Astrocyte (in vitro differentiated cells and primary cell): ENCODE measurements at regions not wholly inside any gene's neighbourhood (a gene's known extent, or its start where the extent isn't known, plus 50 kb on each side); places are given as distances from the start of the nearest gene placed in this dataset.
A peak's percentile ranks its signal among the peaks of the same experiment; 100 is the strongest.

ENCODE experiments used
- DNase-seq: peaks from one replicate; pipeline ENCODE4 v3.0.0-alpha.2; 2010; ENCODE audit warnings: low read depth
- FAIRE-seq: peaks from 2 replicates; lab custom pipeline; 2011; peaks lifted over from hg19 to GRCh38; lab: Jason Lieb, UNC
- H2AFZ ChIP-seq: 2 replicates; pipeline ENCODE4 v1.6.0; 2012; ENCODE audit warnings: low read depth, low read length, inconsistent platforms
- H3K27ac ChIP-seq: 2 replicates; pipeline ENCODE4 v1.5.1; 2011; ENCODE audit warnings: low read depth, low read length, inconsistent platforms
- H3K27me3 ChIP-seq: 2 replicates; pipeline ENCODE4 v1.6.0; 2011; ENCODE audit warnings: low read length, inconsistent platforms; ENCODE audit not compliant: insufficient read depth
- H3K36me3 ChIP-seq: 2 replicates; pipeline ENCODE4 v1.5.1; 2011; ENCODE audit warnings: low read length, inconsistent platforms; ENCODE audit not compliant: insufficient read depth
- H3K4me1 ChIP-seq: 2 replicates; pipeline ENCODE4 v1.5.1; 2011; ENCODE audit warnings: low read length, inconsistent platforms; ENCODE audit not compliant: insufficient read depth
- H3K4me2 ChIP-seq: 2 replicates; pipeline ENCODE4 v1.6.0; 2012; ENCODE audit warnings: low read length, inconsistent platforms
- H3K4me3 ChIP-seq: 2 replicates; pipeline ENCODE4 v1.5.1; 2011; ENCODE audit warnings: low read depth, mild to moderate bottlenecking, low read length, inconsistent platforms; ENCODE audit not compliant: insufficient read depth
- H3K79me2 ChIP-seq: 2 replicates; pipeline ENCODE4 v1.6.0; 2012; ENCODE audit warnings: mild to moderate bottlenecking, low read length, inconsistent platforms; ENCODE audit not compliant: insufficient read depth
- H3K9ac ChIP-seq: 2 replicates; pipeline ENCODE4 v1.6.0; 2012; ENCODE audit warnings: mild to moderate bottlenecking, low read length, inconsistent platforms
- H3K9me3 ChIP-seq: 2 replicates; pipeline ENCODE4 v1.5.1; 2012; ENCODE audit warnings: low read depth, mild to moderate bottlenecking, low read length, inconsistent platforms; ENCODE audit not compliant: insufficient read depth
- H4K20me1 ChIP-seq: 2 replicates; pipeline ENCODE4 v1.6.0; 2012; ENCODE audit warnings: low read length, inconsistent platforms; ENCODE audit not compliant: insufficient read depth
- H3K27ac Mint-ChIP-seq: one replicate; pipeline ENCODE4 v1.8.0; 2021; ENCODE audit warnings: mild to moderate bottlenecking, mixed read lengths; ENCODE audit not compliant: unreplicated experiment
- H3K27me3 Mint-ChIP-seq: one replicate; pipeline ENCODE4 v1.8.0; 2021; ENCODE audit warnings: low read depth, mixed read lengths; ENCODE audit not compliant: unreplicated experiment
- H3K36me3 Mint-ChIP-seq: one replicate; pipeline ENCODE4 v1.8.0; 2021; ENCODE audit warnings: low read depth, mixed read lengths; ENCODE audit not compliant: unreplicated experiment
- H3K4me1 Mint-ChIP-seq: one replicate; pipeline ENCODE4 v1.8.0; 2021; ENCODE audit warnings: low read depth, mixed read lengths; ENCODE audit not compliant: unreplicated experiment
- H3K4me3 Mint-ChIP-seq: one replicate; pipeline ENCODE4 v1.8.0; 2021; ENCODE audit warnings: mild to moderate bottlenecking, moderate library complexity, mixed read lengths; ENCODE audit not compliant: unreplicated experiment
- H3K9me3 Mint-ChIP-seq: one replicate; pipeline ENCODE4 v1.8.0; 2021; ENCODE audit warnings: mild to moderate bottlenecking, mixed read lengths; ENCODE audit not compliant: unreplicated experiment
- CTCF ChIP-seq: IDR thresholded peaks from 2 replicates; pipeline ENCODE4 v1.5.1; 2011; ENCODE audit warnings: low read depth, mild to moderate bottlenecking, inconsistent platforms, low read length, moderate library complexity; ENCODE audit not compliant: insufficient read depth
- EZH2 ChIP-seq: IDR thresholded peaks from 2 replicates; pipeline ENCODE4 v1.6.1; 2012; ENCODE audit warnings: mild to moderate bottlenecking, low read length, inconsistent platforms; ENCODE audit not compliant: insufficient read depth

- no peaks in the 10 kb centered on the region for H3K4me1 ChIP-seq
- peaks cover 4% of the 10 kb centered on the region for H3K4me1 Mint-ChIP-seq
- H3K4me3 Mint-ChIP-seq, result no peak overlapping the region
- H4K20me1 ChIP-seq, result no peaks in the 10 kb centered on the region
- no peaks in the 10 kb centered on the region for H3K79me2 ChIP-seq
- H3K9me3 Mint-ChIP-seq, result no peaks in the 10 kb centered on the region
- H3K36me3 ChIP-seq, result no peaks in the 10 kb centered on the region
- no peak overlapping the region for H3K4me3 ChIP-seq
- TF ChIP-seq EZH2 (no peak), CTCF (no peak)
- H3K27me3 Mint-ChIP-seq, result peaks cover 13% of the 10 kb centered on the region
- H3K36me3 Mint-ChIP-seq, result no peaks in the 10 kb centered on the region
- no peaks in the 10 kb centered on the region for H3K9me3 ChIP-seq
- H3K27me3 ChIP-seq, result no peaks in the 10 kb centered on the region
- no peak for DNase-seq
- H3K27ac ChIP-seq, result no peak overlapping the region
- H3K9ac ChIP-seq, result no peak overlapping the region
- no peak for FAIRE-seq
- no peak overlapping the region for H3K4me2 ChIP-seq
- H2AFZ ChIP-seq, result no peak overlapping the region
- H3K27ac Mint-ChIP-seq, result no peak overlapping the region
Measured at GRCh38 chr11:15837901-15838489, 518.4 kb downstream of the SOX6 start.

- H3K9ac ChIP-seq, result no peak overlapping the region
- Mint-ChIP-seq H3K9me3 (no peaks in the 10 kb centered on the region), H3K4me1 (peaks cover 12% of the 10 kb centered on the region), H3K36me3 (no peaks in the 10 kb centered on the region), H3K27me3 (peaks cover 13% of the 10 kb centered on the region), H3K4me3 (no peak overlapping the region), H3K27ac (peak overlapping the region; percentile 26)
- no peak for DNase-seq
- H2AFZ ChIP-seq, result no peak overlapping the region
- no peaks in the 10 kb centered on the region for H4K20me1 ChIP-seq
- H3K27me3 ChIP-seq, result no peaks in the 10 kb centered on the region
- no peaks in the 10 kb centered on the region for H3K9me3 ChIP-seq
- FAIRE-seq, result no peak
- H3K4me3 ChIP-seq, result no peak overlapping the region
- H3K36me3 ChIP-seq, result no peaks in the 10 kb centered on the region
- H3K4me2 ChIP-seq, result no peak overlapping the region
- peaks cover 5% of the 10 kb centered on the region for H3K4me1 ChIP-seq
- TF ChIP-seq CTCF, result no peak
- TF ChIP-seq EZH2, result no peak
- H3K27ac ChIP-seq, result no peak overlapping the region
- H3K79me2 ChIP-seq, result no peaks in the 10 kb centered on the region
Measured at GRCh38 chr11:15839061-15839460, 517.3 kb downstream of the SOX6 start.

GRCh38 chr11:15840966-15841365 lies 515.4 kb downstream of the SOX6 start:
- no peak for FAIRE-seq

More at GRCh38 chr11:15840966-15841365, 515.4 kb downstream of the SOX6 start:
- no peak for DNase-seq
- Histone ChIP-seq H3K9ac (no peak overlapping the region), H3K9me3 (no peaks in the 10 kb centered on the region), H3K36me3 (no peaks in the 10 kb centered on the region), H3K4me3 (no peak overlapping the region), H3K79me2 (no peaks in the 10 kb centered on the region), H2AFZ (no peak overlapping the region), H3K27me3 (no peaks in the 10 kb centered on the region), H3K4me2 (no peak overlapping the region), H3K27ac (no peak overlapping the region), H3K4me1 (peaks cover 7% of the 10 kb centered on the region), H4K20me1 (no peaks in the 10 kb centered on the region)
- Mint-ChIP-seq H3K27me3 (peaks cover 11% of the 10 kb centered on the region), H3K4me1 (peaks cover 15% of the 10 kb centered on the region), H3K27ac (no peak overlapping the region), H3K36me3 (no peaks in the 10 kb centered on the region), H3K9me3 (no peaks in the 10 kb centered on the region), H3K4me3 (no peak overlapping the region)
- TF ChIP-seq CTCF (no peak), EZH2 (no peak)
